OCI-LY7 (cell line): ENCODE measurements at regions not wholly inside any gene's neighbourhood (a gene's known extent, or its start where the extent isn't known, plus 50 kb on each side); places are given as distances from the start of the nearest gene placed in this dataset.

Source experiments
- CTCF ChIP-seq: fragments of 200-600 bp; sonication (generic); conservative IDR thresholded peaks from 2 replicates; pipeline ENCODE4 v1.5.1; 2014; ENCODE audit warnings: mild to moderate bottlenecking, antibody characterized with exemption, low read length, moderate library complexity, mixed read lengths
- EZH2phosphoT487 ChIP-seq: fragments of 200-600 bp; sonication (generic); IDR thresholded peaks from 2 replicates; pipeline ENCODE4 v1.6.1; 2018; ENCODE audit warnings: low read depth, borderline replicate concordance, mild to moderate bottlenecking, mixed run types, antibody characterized with exemption, low read length, moderate library complexity, mixed read lengths

GRCh38 chr22:48532986-48533385 lies 1294.7 kb downstream of the BRD1 start:
- TF ChIP-seq CTCF = no peak
- no peak for TF ChIP-seq EZH2phosphoT487
